IMR-90 (cell line): ENCODE measurements at regions not wholly inside any gene's neighbourhood (a gene's known extent, or its start where the extent isn't known, plus 50 kb on each side); places are given as distances from the start of the nearest gene placed in this dataset.

Experiments
- ATAC-seq: fragments of 200-7000 bp; cut with Tn5 transposase; 2 replicates; pipeline ENCODE4 v1.9.1; 2020; ENCODE audit warnings: low read depth, mild to moderate bottlenecking, moderate library complexity
- BruUV-seq: library from RNA; stranded (reverse); fragments of 400-500 nt; replicated peaks from 2 replicates; lab custom pipeline; 2021; lab: Mats Ljungman, UMichigan
- CTCF ChIA-PET: fragments of 300-600 bp; formaldehyde crosslinking; extraction: SDS; loops from one replicate; lab custom pipeline; 2021; ENCODE audit warnings: antibody characterized with exemption; lab: Yijun Ruan, JAX
- POLR2A ChIA-PET: fragments of 300-600 bp; sonication (Branson Sonifier 250); formaldehyde crosslinking; loops from one replicate; lab custom pipeline; 2022; ENCODE audit warnings: antibody characterized with exemption; ENCODE audit not compliant: unreplicated experiment; lab: Charles Lee
- DNase-seq: peaks from one replicate; pipeline ENCODE4 v3.0.0; 2013
- H2AFZ ChIP-seq: replicated peaks from 2 replicates; pipeline ENCODE3; 2013; ENCODE audit warnings: low read length, mild to moderate bottlenecking; ENCODE audit not compliant: poor library complexity
- H2AK5ac ChIP-seq: 2 replicates; pipeline ENCODE4 v1.6.1; 2013; ENCODE audit warnings: low read depth, low read length, inconsistent platforms
- H2AK9ac ChIP-seq: replicated peaks from 2 replicates; pipeline ENCODE3; 2013; ENCODE audit warnings: mild to moderate bottlenecking, low read depth, low read length, moderate library complexity; ENCODE audit not compliant: poor library complexity
- H2BK120ac ChIP-seq: 2 replicates; pipeline ENCODE4 v1.6.1; 2013; ENCODE audit warnings: low read depth, low read length, inconsistent platforms
- H2BK15ac ChIP-seq: 3 replicates; pipeline ENCODE4 v1.6.1; 2013; ENCODE audit warnings: low read depth, low read length, inconsistent platforms
- H2BK20ac ChIP-seq: 2 replicates; pipeline ENCODE4 v1.6.1; 2013; ENCODE audit warnings: low read depth, mild to moderate bottlenecking, inconsistent platforms, low read length, moderate library complexity
- H2BK5ac ChIP-seq: 2 replicates; pipeline ENCODE4 v1.6.1; 2013; ENCODE audit warnings: mild to moderate bottlenecking, low read depth, low read length, inconsistent platforms; ENCODE audit not compliant: poor library complexity, severe bottlenecking
- H3K14ac ChIP-seq: replicated peaks from 2 replicates; pipeline ENCODE4 v1.6.1; 2013; ENCODE audit warnings: low read depth, low read length, inconsistent platforms
- H3K18ac ChIP-seq: 2 replicates; pipeline ENCODE4 v1.6.1; 2013; ENCODE audit warnings: low read depth, low read length, control low read depth
- H3K23ac ChIP-seq: 2 replicates; pipeline ENCODE4 v1.6.1; 2013; ENCODE audit warnings: low read depth, low read length, inconsistent platforms
- H3K27ac ChIP-seq: 2 replicates; pipeline ENCODE4 v1.5.1; 2013; ENCODE audit warnings: mild to moderate bottlenecking, control low read depth, low read length; ENCODE audit not compliant: insufficient read depth
- H3K27me3 ChIP-seq: 2 replicates; pipeline ENCODE4 v1.6.1; 2013; ENCODE audit warnings: low read length; ENCODE audit not compliant: control insufficient read depth, insufficient read depth
- H3K36me3 ChIP-seq: 2 replicates; pipeline ENCODE4 v1.6.1; 2013; ENCODE audit warnings: low read length, mixed read lengths; ENCODE audit not compliant: control insufficient read depth, insufficient read depth
- H3K4ac ChIP-seq: 2 replicates; pipeline ENCODE4 v1.6.1; 2013; ENCODE audit warnings: low read depth, low read length, inconsistent platforms
- H3K4me1 ChIP-seq: 2 replicates; pipeline ENCODE4 v1.6.1; 2013; ENCODE audit warnings: low read length, mixed read lengths; ENCODE audit not compliant: control insufficient read depth, insufficient read depth
- H3K4me2 ChIP-seq: 2 replicates; pipeline ENCODE4 v1.6.1; 2013; ENCODE audit warnings: low read depth, mild to moderate bottlenecking, control low read depth, low read length, moderate library complexity
- H3K4me3 ChIP-seq: 2 replicates; pipeline ENCODE4 v1.5.1; 2013; ENCODE audit warnings: low read depth, mild to moderate bottlenecking, control low read depth, low read length, moderate library complexity; ENCODE audit not compliant: insufficient read depth
- H3K56ac ChIP-seq: 2 replicates; pipeline ENCODE4 v1.6.1; 2013; ENCODE audit warnings: low read length, inconsistent platforms; ENCODE audit not compliant: insufficient read depth; ENCODE audit errors: extremely low read depth
- H3K79me1 ChIP-seq, 2 experiments: 2 replicates each; pipeline ENCODE4 v1.6.1; 2013; ENCODE audit warnings: low read length in 2 of 2, inconsistent platforms in 1 of 2, low read depth in 1 of 2
- H3K9ac ChIP-seq: 2 replicates; pipeline ENCODE4 v1.6.1; 2013; ENCODE audit warnings: low read depth, low read length, control low read depth
- H3K9me1 ChIP-seq: 2 replicates; pipeline ENCODE4 v1.6.1; 2013; ENCODE audit warnings: low read length, inconsistent platforms; ENCODE audit not compliant: insufficient read depth
- H3K9me3 ChIP-seq: 2 replicates; pipeline ENCODE4 v1.6.1; 2013; ENCODE audit warnings: low read length; ENCODE audit not compliant: control insufficient read depth, insufficient read depth
- H4K20me1 ChIP-seq: 2 replicates; pipeline ENCODE4 v1.6.1; 2013; ENCODE audit warnings: low read length, inconsistent platforms; ENCODE audit not compliant: insufficient read depth
- H4K5ac ChIP-seq: 2 replicates; pipeline ENCODE4 v1.6.1; 2013; ENCODE audit warnings: mild to moderate bottlenecking, low read depth, low read length, control low read depth
- H4K8ac ChIP-seq, 2 experiments: 2 replicates each; pipeline ENCODE4 v1.6.1; 2013; ENCODE audit warnings: low read depth in 2 of 2, low read length in 2 of 2, control low read depth in 1 of 2, inconsistent platforms in 1 of 2
- H4K91ac ChIP-seq: 2 replicates; pipeline ENCODE4 v1.6.1; 2013; ENCODE audit warnings: low read depth, low read length, inconsistent platforms; ENCODE audit not compliant: insufficient read depth
- BHLHE40 ChIP-seq: fragments of 150-350 bp; IDR thresholded peaks from 2 replicates; pipeline ENCODE4 v1.6.1; 2016; ENCODE audit warnings: mild to moderate bottlenecking, low read depth, low read length
- CEBPB ChIP-seq: IDR thresholded peaks from 2 replicates; pipeline ENCODE4 v1.6.1; 2012; ENCODE audit warnings: low read depth, low read length, improper control_type of control experiment
- CHD1 ChIP-seq: IDR thresholded peaks from 2 replicates; pipeline ENCODE4 v1.6.1; 2012; ENCODE audit warnings: low read depth, low read length, improper control_type of control experiment
- FOS ChIP-seq: fragments of 150-350 bp; IDR thresholded peaks from 2 replicates; pipeline ENCODE4 v1.6.1; 2016; ENCODE audit warnings: low read depth, low read length
- MAFK ChIP-seq: IDR thresholded peaks from 2 replicates; pipeline ENCODE4 v1.6.1; 2012; ENCODE audit warnings: low read depth, low read length, improper control_type of control experiment
- MAZ ChIP-seq: IDR thresholded peaks from 2 replicates; pipeline ENCODE4 v1.6.1; 2012; ENCODE audit warnings: low read depth, mild to moderate bottlenecking, low read length, improper control_type of control experiment, moderate library complexity, borderline replicate concordance
- MXI1 ChIP-seq: IDR thresholded peaks from 2 replicates; pipeline ENCODE4 v1.6.1; 2012; ENCODE audit warnings: low read depth, mild to moderate bottlenecking, low read length, moderate library complexity, borderline replicate concordance
- NFE2L2 ChIP-seq: fragments of 150-350 bp; IDR thresholded peaks from 2 replicates; pipeline ENCODE4 v1.6.1; 2016; ENCODE audit warnings: low read depth, mild to moderate bottlenecking, low read length
- POLR2A ChIP-seq: IDR thresholded peaks from 2 replicates; pipeline ENCODE4 v1.6.1; 2012; ENCODE audit warnings: mild to moderate bottlenecking, low read depth, low read length
- RAD21 ChIP-seq: IDR thresholded peaks from 2 replicates; pipeline ENCODE4 v1.6.1; 2012; ENCODE audit warnings: low read length, improper control_type of control experiment
- RCOR1 ChIP-seq: IDR thresholded peaks from 2 replicates; pipeline ENCODE4 v1.6.1; 2012; ENCODE audit warnings: mild to moderate bottlenecking, low read length, improper control_type of control experiment; ENCODE audit not compliant: insufficient replicate concordance
- RFX5 ChIP-seq: IDR thresholded peaks from 2 replicates; pipeline ENCODE4 v1.8.0; 2012; ENCODE audit warnings: low read depth, mild to moderate bottlenecking, low read length, moderate library complexity
- SMC3 ChIP-seq: fragments of 150-350 bp; IDR thresholded peaks from 2 replicates; pipeline ENCODE4 v1.6.1; 2016; ENCODE audit warnings: low read depth, mild to moderate bottlenecking, antibody characterized with exemption, low read length, moderate library complexity
- WGBS, 2 experiments: methylation state at CpG; one replicate each; pipeline versions ENCODE4 v1.1.5 to v1.1.7; 2013; ENCODE audit warnings: missing lambda C conversion rate in 2 of 2; ENCODE audit not compliant: insufficient read length in 1 of 2; ENCODE audit errors: extremely low coverage in 2 of 2; 5-methylcytosine and 5-hydroxymethylcytosine counted together
- dilution Hi-C: fragments of 300-500 bp; cut with HindIII; formaldehyde crosslinking; loops from one replicate; pipeline ENCODE4 v1.14.3; 2018; ENCODE audit warnings: low sequenced_read_pairs; ENCODE audit not compliant: unreplicated experiment
- in situ Hi-C: fragments of 300-500 bp; cut with MboI; formaldehyde crosslinking; loops from 3 replicates; pipeline ENCODE4 v1.14.3; 2019; ENCODE audit warnings: low sequenced_read_pairs, inconsistent platforms, mixed read lengths
- intact Hi-C: fragments of 100-400 bp; cut with micrococcal nuclease; formaldehyde crosslinking; loops from 2 replicates; pipeline ENCODE4 v1.10.0; 2022
- TF ChIP-seq, protein P1 (sequence below): conservative IDR thresholded peaks from 2 replicates; pipeline ENCODE4 v1.5.1; 2012; ENCODE audit warnings: mild to moderate bottlenecking, low read depth, low read length, improper control_type of control experiment
- TF ChIP-seq, protein P2 (sequence below): fragments of 150-350 bp; IDR thresholded peaks from 2 replicates; pipeline ENCODE4 v1.6.1; 2017; ENCODE audit warnings: mild to moderate bottlenecking, antibody characterized with exemption, low read length, low read depth

GRCh38 chr11:116184763-116185162 is 588.0 kb downstream of the BUD13 start:
- dilution Hi-C loops, result no loop called here
- H3K9ac ChIP-seq, result no peak overlapping the region
- H2AK5ac ChIP-seq, result no peak overlapping the region
- in situ Hi-C loops, result no loop called here
- H4K91ac ChIP-seq, result no peak overlapping the region
- H3K27ac ChIP-seq, result no peak overlapping the region
- no peak overlapping the region for H2BK20ac ChIP-seq
- no peak overlapping the region for H3K18ac ChIP-seq
- TF ChIP-seq POLR2A, result no peak
- no peak for TF ChIP-seq NFE2L2
- TF ChIP-seq CEBPB, result no peak
- TF ChIP-seq RFX5, result no peak
- TF ChIP-seq SMC3, result no peak
- no peak for TF ChIP-seq CHD1
- no peak for TF ChIP-seq BHLHE40
- no peak for TF ChIP-seq RAD21
- no peak for TF ChIP-seq MAZ
- TF ChIP-seq, protein P1, sequence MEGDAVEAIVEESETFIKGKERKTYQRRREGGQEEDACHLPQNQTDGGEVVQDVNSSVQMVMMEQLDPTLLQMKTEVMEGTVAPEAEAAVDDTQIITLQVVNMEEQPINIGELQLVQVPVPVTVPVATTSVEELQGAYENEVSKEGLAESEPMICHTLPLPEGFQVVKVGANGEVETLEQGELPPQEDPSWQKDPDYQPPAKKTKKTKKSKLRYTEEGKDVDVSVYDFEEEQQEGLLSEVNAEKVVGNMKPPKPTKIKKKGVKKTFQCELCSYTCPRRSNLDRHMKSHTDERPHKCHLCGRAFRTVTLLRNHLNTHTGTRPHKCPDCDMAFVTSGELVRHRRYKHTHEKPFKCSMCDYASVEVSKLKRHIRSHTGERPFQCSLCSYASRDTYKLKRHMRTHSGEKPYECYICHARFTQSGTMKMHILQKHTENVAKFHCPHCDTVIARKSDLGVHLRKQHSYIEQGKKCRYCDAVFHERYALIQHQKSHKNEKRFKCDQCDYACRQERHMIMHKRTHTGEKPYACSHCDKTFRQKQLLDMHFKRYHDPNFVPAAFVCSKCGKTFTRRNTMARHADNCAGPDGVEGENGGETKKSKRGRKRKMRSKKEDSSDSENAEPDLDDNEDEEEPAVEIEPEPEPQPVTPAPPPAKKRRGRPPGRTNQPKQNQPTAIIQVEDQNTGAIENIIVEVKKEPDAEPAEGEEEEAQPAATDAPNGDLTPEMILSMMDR, result no peak
- no peak for TF ChIP-seq RCOR1
- TF ChIP-seq MAFK, result no peak
- TF ChIP-seq, protein P2, sequence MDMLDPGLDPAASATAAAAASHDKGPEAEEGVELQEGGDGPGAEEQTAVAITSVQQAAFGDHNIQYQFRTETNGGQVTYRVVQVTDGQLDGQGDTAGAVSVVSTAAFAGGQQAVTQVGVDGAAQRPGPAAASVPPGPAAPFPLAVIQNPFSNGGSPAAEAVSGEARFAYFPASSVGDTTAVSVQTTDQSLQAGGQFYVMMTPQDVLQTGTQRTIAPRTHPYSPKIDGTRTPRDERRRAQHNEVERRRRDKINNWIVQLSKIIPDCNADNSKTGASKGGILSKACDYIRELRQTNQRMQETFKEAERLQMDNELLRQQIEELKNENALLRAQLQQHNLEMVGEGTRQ, result no peak
- no peak for TF ChIP-seq MXI1
- TF ChIP-seq FOS, result no peak
- no peaks in the 10 kb centered on the region for H3K36me3 ChIP-seq
- no peaks in the 10 kb centered on the region for H3K4me1 ChIP-seq
- no peak overlapping the region for H3K23ac ChIP-seq
- H2BK5ac ChIP-seq, result no peak overlapping the region
- ATAC-seq, result no peak
- H2BK15ac ChIP-seq, result no peak overlapping the region
- H3K14ac ChIP-seq, result no peak overlapping the region
- H4K8ac ChIP-seq, result no peak overlapping the region
- H3K9me3 ChIP-seq, result no peaks in the 10 kb centered on the region
- no peak for DNase-seq
- H3K27me3 ChIP-seq, result no peaks in the 10 kb centered on the region; the same call in 1 of the 2 replicates
- no peak overlapping the region for H4K5ac ChIP-seq
- no peaks in the 10 kb centered on the region for H3K9me1 ChIP-seq
- no peak overlapping the region for H3K4me2 ChIP-seq
- no peak overlapping the region for H3K56ac ChIP-seq
- H2AFZ ChIP-seq, result no peak overlapping the region
- no TSS peak for BruUV-seq
- H3K79me1 ChIP-seq, result no peaks in the 10 kb centered on the region
- no peaks in the 10 kb centered on the region for H4K20me1 ChIP-seq
- H2AK9ac ChIP-seq, result no peak overlapping the region
- H3K4me3 ChIP-seq, result no peak overlapping the region
- intact Hi-C loops, result no loop called here
- CTCF ChIA-PET, result interaction anchor here (0.7 kb wide), 1 partner anchor 14 kb away, joined by 3 read pairs; no protein-coding TSS in a partner anchor
- no CpG with 5 or more reads among the region's 8 CpGs for WGBS, 2 experiments
- H2BK120ac ChIP-seq, result no peak overlapping the region
- POLR2A ChIA-PET, result no interaction called here
- H3K4ac ChIP-seq, result no peak overlapping the region
